ENCODE measurements at regions not wholly inside any gene's neighbourhood (a gene's known extent, or its start where the extent isn't known, plus 50 kb on each side); places are given as distances from the start of the nearest gene placed in this dataset.
"Not testable (repeated sequence)": the region's sequence is repeated elsewhere in the genome, so short reads cannot be mapped to it uniquely, and the experiment has no call there.

DNA sequence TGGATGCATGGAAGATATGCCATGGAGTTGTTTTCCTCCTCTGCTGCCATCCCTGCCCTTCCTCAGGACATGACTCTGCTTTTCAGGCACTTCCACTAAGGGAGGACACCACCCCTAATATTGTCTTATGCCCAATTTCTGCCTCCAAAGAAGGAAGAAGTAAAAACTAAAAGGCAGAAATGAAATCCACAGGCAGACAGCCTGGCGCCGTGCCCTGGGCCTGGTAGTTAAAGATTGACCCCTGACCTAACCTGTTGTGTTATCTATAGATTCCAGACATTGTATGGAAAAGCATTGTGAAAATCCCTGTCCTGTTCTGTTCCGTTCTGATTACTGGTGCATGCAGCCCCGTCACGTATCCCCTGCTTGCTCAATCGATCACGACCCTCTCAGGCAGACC, 80.1 kb upstream of the PLAC8 start:
- not testable (repeated sequence) for H3K36me3 ChIP-seq (ENCODE audit: control insufficient read depth, low read depth, low read length); H3K9ac ChIP-seq (ENCODE audit: low read length); H3K9me3 ChIP-seq (ENCODE audit: control insufficient read depth, low read depth, low read length); H3K4me3 ChIP-seq (ENCODE audit: low read length); H3K27ac ChIP-seq (ENCODE audit: low read length); H3K27me3 ChIP-seq (ENCODE audit: control insufficient read depth, insufficient read depth, low read length); H3K4me1 ChIP-seq (ENCODE audit: control insufficient read depth, low read depth, low read length)

DNA sequence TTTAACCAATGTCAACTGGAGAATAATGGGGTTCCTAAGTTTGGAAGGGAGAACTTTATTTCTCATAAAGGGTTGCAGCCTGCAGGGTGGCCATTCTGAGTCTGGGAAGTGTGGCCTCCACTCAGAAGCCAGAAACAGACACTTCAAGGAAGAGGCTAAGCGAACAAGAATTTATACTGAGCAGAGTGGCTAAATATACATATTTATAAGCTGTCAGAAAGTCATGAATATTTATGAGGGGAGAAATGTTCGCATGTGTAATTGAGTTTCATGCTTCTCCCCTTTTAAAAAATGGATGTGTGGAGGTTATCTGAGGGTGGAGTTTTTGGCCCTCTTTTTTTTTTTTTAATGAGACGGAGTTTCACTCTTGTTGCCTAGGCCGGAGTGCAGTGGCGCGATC, 78.1 kb upstream of the PLAC8 start:
- H3K36me3 ChIP-seq (ENCODE audit: control insufficient read depth, low read depth, low read length), result no peaks in the 10 kb centered on the region
- H3K4me1 ChIP-seq (ENCODE audit: control insufficient read depth, low read depth, low read length), result no peaks in the 10 kb centered on the region
- no peak overlapping the region for H3K9ac ChIP-seq (ENCODE audit: low read length)
- no peaks in the 10 kb centered on the region for H3K9me3 ChIP-seq (ENCODE audit: control insufficient read depth, low read depth, low read length)
- H3K27me3 ChIP-seq (ENCODE audit: control insufficient read depth, insufficient read depth, low read length), result no peaks in the 10 kb centered on the region
- H3K27ac ChIP-seq (ENCODE audit: low read length), result no peak overlapping the region
- H3K4me3 ChIP-seq (ENCODE audit: low read length), result no peak overlapping the region

DNA sequence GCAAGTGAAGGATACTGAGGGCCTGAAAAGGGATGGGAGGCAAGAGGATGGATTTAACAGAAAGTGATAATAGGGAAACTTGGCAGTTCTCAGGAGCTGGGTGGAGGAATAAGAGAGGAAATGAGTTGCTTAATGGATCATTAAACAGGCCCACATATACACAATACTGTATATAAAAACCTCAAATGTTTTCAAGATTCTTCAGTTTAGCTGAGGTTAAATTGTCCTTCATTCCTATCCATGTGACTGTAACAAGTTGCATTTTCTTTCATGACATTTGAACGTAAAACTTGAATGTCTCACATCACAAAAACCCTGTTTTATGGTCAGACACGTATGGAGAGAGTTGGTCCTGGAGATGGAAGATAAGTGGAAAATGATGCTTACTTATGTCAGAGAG, 76.5 kb upstream of the PLAC8 start:
- Histone ChIP-seq H3K27ac (ENCODE audit: low read length) (no peak overlapping the region), H3K9me3 (ENCODE audit: control insufficient read depth, low read depth, low read length) (no peaks in the 10 kb centered on the region)

DNA sequence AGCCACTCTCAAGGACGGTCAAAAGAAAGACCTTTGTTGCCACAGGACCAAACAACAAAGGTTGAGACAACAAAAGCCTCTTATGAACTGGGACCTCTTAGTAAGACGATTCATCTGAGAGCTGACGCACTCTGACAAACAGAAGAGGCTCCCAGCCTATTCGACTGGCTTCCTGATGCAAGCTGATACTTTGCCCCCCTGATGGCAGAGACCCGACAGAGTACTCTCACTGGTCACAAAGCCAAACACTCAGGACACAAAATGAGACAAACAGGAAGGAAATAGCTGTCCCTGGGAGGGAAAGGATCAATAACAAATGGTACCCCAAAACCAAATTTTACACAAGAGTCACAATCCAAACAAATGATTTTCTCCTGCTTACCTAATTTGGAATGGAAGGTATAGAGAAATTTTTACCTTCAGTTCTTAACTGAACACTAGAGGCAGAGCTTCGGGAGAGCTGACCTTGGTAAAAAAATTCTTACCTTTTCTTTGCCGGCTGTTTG, 75.2 kb upstream of the PLAC8 start:
- H3K9ac ChIP-seq (ENCODE audit: low read length), result no peak overlapping the region
- H3K4me3 ChIP-seq (ENCODE audit: low read length), result no peak overlapping the region
- H3K27me3 ChIP-seq (ENCODE audit: control insufficient read depth, insufficient read depth, low read length), result no peaks in the 10 kb centered on the region
- no peak overlapping the region for H3K27ac ChIP-seq (ENCODE audit: low read length)
- H3K9me3 ChIP-seq (ENCODE audit: control insufficient read depth, low read depth, low read length), result no peaks in the 10 kb centered on the region
- no peaks in the 10 kb centered on the region for H3K4me1 ChIP-seq (ENCODE audit: control insufficient read depth, low read depth, low read length)
- no peaks in the 10 kb centered on the region for H3K36me3 ChIP-seq (ENCODE audit: control insufficient read depth, low read depth, low read length)

More for the DNA sequence above, 76.5 kb upstream of the PLAC8 start:
- Histone ChIP-seq H3K4me1 (ENCODE audit: control insufficient read depth, low read depth, low read length) (no peaks in the 10 kb centered on the region), H3K36me3 (ENCODE audit: control insufficient read depth, low read depth, low read length) (no peaks in the 10 kb centered on the region), H3K27me3 (ENCODE audit: control insufficient read depth, insufficient read depth, low read length) (no peaks in the 10 kb centered on the region), H3K4me3 (ENCODE audit: low read length) (no peak overlapping the region), H3K9ac (ENCODE audit: low read length) (no peak overlapping the region)

DNA sequence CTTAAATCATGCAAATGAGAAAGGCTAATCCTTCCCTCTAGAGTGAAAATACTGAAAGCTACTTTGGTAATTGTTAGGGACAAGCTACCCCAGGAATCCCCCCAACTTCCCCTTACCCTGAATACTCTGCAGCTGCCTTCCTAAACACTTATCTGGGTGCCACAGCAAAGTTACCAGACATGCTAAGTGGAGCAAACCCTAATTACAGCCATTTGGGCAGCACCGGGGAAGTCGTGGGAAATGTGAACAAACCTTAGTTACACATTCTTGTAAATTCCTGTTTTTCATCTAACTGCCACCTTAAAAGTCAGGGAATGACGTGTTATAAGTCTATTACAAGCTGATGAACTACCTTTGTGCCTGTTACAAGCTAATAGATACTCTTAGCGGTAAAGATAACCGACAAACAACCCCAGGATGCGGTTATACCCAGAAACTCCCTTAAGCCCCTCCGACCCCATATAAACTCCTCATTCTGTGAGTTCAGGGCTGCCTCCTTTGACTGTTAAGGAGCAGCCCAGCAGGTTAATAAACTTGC, 66.0 kb upstream of the PLAC8 start:
- no peaks in the 10 kb centered on the region for H3K36me3 ChIP-seq (ENCODE audit: control insufficient read depth, low read depth, low read length)
- no peaks in the 10 kb centered on the region for H3K27me3 ChIP-seq (ENCODE audit: control insufficient read depth, insufficient read depth, low read length)
- no peak overlapping the region for H3K9ac ChIP-seq (ENCODE audit: low read length)
- H3K4me3 ChIP-seq (ENCODE audit: low read length), result no peak overlapping the region
- H3K4me1 ChIP-seq (ENCODE audit: control insufficient read depth, low read depth, low read length), result no peaks in the 10 kb centered on the region
- H3K9me3 ChIP-seq (ENCODE audit: control insufficient read depth, low read depth, low read length), result no peaks in the 10 kb centered on the region
- no peak overlapping the region for H3K27ac ChIP-seq (ENCODE audit: low read length)

DNA sequence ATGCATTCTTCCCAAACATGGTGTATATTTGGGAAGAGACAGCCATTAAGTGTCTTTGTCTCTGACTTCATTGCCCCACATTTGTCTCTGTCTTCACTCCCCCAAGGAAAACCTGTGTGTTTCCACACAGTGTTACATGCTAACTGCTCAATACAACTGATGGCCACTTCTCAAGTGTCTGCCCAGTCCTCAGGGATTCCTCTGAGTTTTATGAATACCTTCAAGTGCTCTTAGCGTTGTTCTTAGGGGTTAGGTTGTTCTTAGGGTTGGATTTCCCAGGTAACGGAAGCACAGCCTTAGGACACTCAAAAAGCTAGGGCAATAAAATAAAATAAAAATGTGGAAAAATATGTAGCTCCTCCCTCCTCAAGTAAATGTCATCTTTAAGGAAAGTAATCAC, 64.7 kb upstream of the PLAC8 start:
- H3K4me3 ChIP-seq (ENCODE audit: low read length), result no peak overlapping the region
- no peaks in the 10 kb centered on the region for H3K4me1 ChIP-seq (ENCODE audit: control insufficient read depth, low read depth, low read length)
- H3K36me3 ChIP-seq (ENCODE audit: control insufficient read depth, low read depth, low read length), result no peaks in the 10 kb centered on the region
- no peaks in the 10 kb centered on the region for H3K27me3 ChIP-seq (ENCODE audit: control insufficient read depth, insufficient read depth, low read length)
- no peaks in the 10 kb centered on the region for H3K9me3 ChIP-seq (ENCODE audit: control insufficient read depth, low read depth, low read length)
- H3K27ac ChIP-seq (ENCODE audit: low read length), result no peak overlapping the region
- no peak overlapping the region for H3K9ac ChIP-seq (ENCODE audit: low read length)

DNA sequence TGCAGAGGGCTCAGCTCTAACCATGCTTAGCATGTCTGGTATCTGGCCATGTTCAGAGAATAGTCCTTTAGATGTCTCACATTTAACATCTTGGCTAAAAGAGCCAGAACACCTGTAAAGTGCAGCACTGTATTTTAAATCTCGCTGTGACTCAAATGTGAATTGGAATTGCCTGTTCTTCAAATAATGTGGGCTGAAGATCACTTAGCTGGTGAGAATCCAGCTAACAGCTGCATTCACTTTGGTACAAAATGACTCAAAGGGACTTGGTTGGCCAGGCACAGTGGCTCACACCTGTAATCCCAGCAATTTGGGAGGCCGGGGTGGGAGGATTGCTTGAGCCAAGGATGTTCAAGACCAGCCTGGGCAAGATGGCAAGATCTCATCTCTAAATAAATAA, 63.5 kb upstream of the PLAC8 start:
- no peaks in the 10 kb centered on the region for H3K9me3 ChIP-seq (ENCODE audit: control insufficient read depth, low read depth, low read length)
- no peak overlapping the region for H3K27ac ChIP-seq (ENCODE audit: low read length)
- H3K4me1 ChIP-seq (ENCODE audit: control insufficient read depth, low read depth, low read length), result no peaks in the 10 kb centered on the region
- no peaks in the 10 kb centered on the region for H3K27me3 ChIP-seq (ENCODE audit: control insufficient read depth, insufficient read depth, low read length)
- H3K9ac ChIP-seq (ENCODE audit: low read length), result no peak overlapping the region
- H3K36me3 ChIP-seq (ENCODE audit: control insufficient read depth, low read depth, low read length), result no peaks in the 10 kb centered on the region
- H3K4me3 ChIP-seq (ENCODE audit: low read length), result no peak overlapping the region

DNA sequence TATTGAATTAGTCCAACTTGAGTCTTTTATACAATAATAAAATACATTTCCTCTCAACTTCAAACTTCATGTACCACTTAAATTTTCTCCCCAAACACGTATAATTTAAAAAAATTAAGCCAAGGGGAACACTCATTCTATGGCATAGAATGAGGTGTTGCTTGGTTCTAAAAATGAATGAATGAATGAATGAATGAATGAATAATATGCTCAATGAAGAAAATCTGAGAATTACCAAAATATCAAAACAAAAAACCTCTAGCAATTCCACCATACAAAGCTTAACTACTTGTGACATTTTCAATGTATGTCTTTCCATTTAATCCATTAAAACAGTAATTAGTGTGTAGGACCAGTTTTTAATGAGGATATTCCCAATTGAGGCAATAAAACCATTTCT, 62.7 kb upstream of the PLAC8 start:
- no peaks in the 10 kb centered on the region for H3K4me1 ChIP-seq (ENCODE audit: control insufficient read depth, low read depth, low read length)
- no peak overlapping the region for H3K4me3 ChIP-seq (ENCODE audit: low read length)
- no peaks in the 10 kb centered on the region for H3K36me3 ChIP-seq (ENCODE audit: control insufficient read depth, low read depth, low read length)
- no peak overlapping the region for H3K9ac ChIP-seq (ENCODE audit: low read length)
- no peaks in the 10 kb centered on the region for H3K27me3 ChIP-seq (ENCODE audit: control insufficient read depth, insufficient read depth, low read length)
- no peak overlapping the region for H3K27ac ChIP-seq (ENCODE audit: low read length)
- H3K9me3 ChIP-seq (ENCODE audit: control insufficient read depth, low read depth, low read length), result no peaks in the 10 kb centered on the region

DNA sequence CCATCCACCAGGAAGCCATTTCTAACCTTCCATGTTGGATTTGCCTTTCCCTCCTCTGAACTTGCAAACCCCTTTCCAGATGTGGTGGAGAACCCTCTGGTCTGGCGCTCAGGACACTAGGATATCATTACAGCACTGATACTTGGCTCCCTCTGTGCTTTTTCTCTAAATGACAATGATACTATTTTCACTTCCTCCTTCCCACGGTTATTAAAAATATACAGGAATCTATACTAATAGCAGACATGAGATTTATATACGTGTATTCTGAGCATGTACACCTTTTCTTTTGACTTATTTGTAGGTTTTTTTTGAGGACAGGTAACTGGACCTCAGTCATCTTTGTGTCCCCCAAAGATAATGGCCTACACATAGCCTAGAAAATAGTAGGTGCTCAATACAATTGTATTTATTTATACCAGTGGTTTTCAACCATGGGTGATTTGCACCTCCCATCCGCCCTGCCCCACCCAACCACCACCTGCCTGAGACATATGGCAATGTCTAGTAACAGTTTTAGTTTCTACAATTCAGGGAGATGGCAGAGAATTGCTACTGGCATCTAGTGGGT, 60.4 kb upstream of the PLAC8 start:
- Histone ChIP-seq H3K9me3 (ENCODE audit: control insufficient read depth, low read depth, low read length) (no peaks in the 10 kb centered on the region), H3K27me3 (ENCODE audit: control insufficient read depth, insufficient read depth, low read length) (no peaks in the 10 kb centered on the region), H3K27ac (ENCODE audit: low read length) (no peak overlapping the region), H3K9ac (ENCODE audit: low read length) (no peak overlapping the region), H3K4me1 (ENCODE audit: control insufficient read depth, low read depth, low read length) (no peaks in the 10 kb centered on the region), H3K4me3 (ENCODE audit: low read length) (no peak overlapping the region), H3K36me3 (ENCODE audit: control insufficient read depth, low read depth, low read length) (no peaks in the 10 kb centered on the region)

DNA sequence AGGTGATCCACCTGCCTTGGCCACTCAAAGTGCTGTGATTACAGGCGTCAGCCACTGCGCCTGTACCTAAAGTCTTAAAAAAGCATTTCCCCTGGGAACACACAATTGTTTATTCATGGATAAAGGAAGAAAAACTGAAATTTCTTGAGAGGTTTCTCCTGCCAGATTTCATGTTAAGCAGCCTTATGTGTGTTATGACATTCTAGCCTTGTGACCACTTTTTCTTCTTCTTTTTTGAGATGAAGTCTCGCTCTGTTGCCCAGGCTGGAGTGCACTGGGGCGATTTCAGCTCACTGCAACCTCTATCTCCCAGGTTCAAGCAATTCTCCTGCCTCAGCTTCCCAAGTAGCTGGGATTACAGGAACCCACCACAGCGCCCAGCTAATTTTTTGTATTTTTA, 57.8 kb upstream of the PLAC8 start:
- H3K9me3 ChIP-seq (ENCODE audit: control insufficient read depth, low read depth, low read length), result no peaks in the 10 kb centered on the region
- no peak overlapping the region for H3K27ac ChIP-seq (ENCODE audit: low read length)
- H3K4me3 ChIP-seq (ENCODE audit: low read length), result no peak overlapping the region
- no peak overlapping the region for H3K9ac ChIP-seq (ENCODE audit: low read length)
- H3K27me3 ChIP-seq (ENCODE audit: control insufficient read depth, insufficient read depth, low read length), result no peaks in the 10 kb centered on the region
- H3K36me3 ChIP-seq (ENCODE audit: control insufficient read depth, low read depth, low read length), result no peaks in the 10 kb centered on the region
- H3K4me1 ChIP-seq (ENCODE audit: control insufficient read depth, low read depth, low read length), result no peaks in the 10 kb centered on the region

DNA sequence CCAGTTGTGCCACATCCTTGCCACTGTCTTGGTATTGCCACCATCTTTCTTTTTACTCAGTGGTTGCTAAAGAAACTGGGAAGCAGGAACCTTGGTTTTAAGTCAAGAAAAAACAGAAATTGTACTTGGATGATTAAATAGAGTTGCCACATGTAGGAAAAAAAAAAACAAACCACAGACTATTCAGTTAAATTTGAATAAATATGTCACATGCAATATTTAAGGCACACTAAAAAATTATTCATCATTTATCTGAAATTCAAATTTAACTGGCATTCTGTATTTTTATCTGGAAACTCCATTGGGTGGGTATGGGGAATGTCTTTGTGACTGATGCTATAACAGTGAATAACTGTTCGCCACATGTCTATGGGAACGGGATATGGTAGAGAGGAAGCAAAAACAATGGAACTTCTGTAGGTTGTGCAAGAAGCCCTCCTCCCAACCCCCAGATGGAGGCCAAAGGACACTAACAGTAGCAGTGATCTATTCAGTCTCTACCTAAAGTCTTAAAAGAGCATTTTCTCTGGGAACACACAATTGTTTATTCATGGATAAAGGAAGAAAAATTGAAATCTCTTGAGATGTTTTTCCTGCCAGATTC, 57.0 kb upstream of the PLAC8 start:
- no peak overlapping the region for H3K9ac ChIP-seq (ENCODE audit: low read length)
- no peaks in the 10 kb centered on the region for H3K27me3 ChIP-seq (ENCODE audit: control insufficient read depth, insufficient read depth, low read length)
- H3K4me1 ChIP-seq (ENCODE audit: control insufficient read depth, low read depth, low read length), result no peaks in the 10 kb centered on the region
- H3K4me3 ChIP-seq (ENCODE audit: low read length), result no peak overlapping the region
- no peaks in the 10 kb centered on the region for H3K36me3 ChIP-seq (ENCODE audit: control insufficient read depth, low read depth, low read length)
- no peaks in the 10 kb centered on the region for H3K9me3 ChIP-seq (ENCODE audit: control insufficient read depth, low read depth, low read length)
- H3K27ac ChIP-seq (ENCODE audit: low read length), result no peak overlapping the region

DNA sequence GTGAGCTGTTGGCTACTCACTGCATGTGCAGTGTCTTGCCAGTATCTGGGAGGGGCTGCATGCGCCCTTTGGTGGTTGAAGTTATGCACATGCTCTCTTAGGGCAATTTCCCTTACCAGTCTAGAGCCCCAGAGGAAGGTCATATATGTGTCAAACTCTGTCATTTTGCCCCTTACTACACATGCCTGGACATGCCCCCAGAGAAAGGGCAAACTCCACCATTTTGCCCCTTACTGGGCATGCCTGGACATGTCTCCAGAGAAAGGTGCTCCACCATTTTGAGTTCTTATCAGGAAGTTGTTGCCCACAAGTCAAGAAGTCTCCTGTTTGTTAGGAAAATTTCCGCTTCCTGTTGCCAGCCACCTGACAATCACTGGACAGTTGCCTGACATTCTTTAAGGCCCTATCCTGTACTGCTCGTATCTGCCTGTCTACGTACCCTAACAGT, 56.4 kb upstream of the PLAC8 start:
- Histone ChIP-seq H3K27me3 (ENCODE audit: control insufficient read depth, insufficient read depth, low read length) (no peaks in the 10 kb centered on the region), H3K9me3 (ENCODE audit: control insufficient read depth, low read depth, low read length) (no peaks in the 10 kb centered on the region), H3K4me3 (ENCODE audit: low read length) (no peak overlapping the region), H3K36me3 (ENCODE audit: control insufficient read depth, low read depth, low read length) (no peaks in the 10 kb centered on the region), H3K9ac (ENCODE audit: low read length) (no peak overlapping the region), H3K4me1 (ENCODE audit: control insufficient read depth, low read depth, low read length) (no peaks in the 10 kb centered on the region), H3K27ac (ENCODE audit: low read length) (no peak overlapping the region)
